ACC112 (cell line): ENCODE measurements at regions not wholly inside any gene's neighbourhood (a gene's known extent, or its start where the extent isn't known, plus 50 kb on each side); places are given as distances from the start of the nearest gene placed in this dataset.
"Not testable (repeated sequence)": the region's sequence is repeated elsewhere in the genome, so short reads cannot be mapped to it uniquely, and the experiment has no call there.

Source experiments
- H2AFZ ChIP-seq: fragments of 200-600 bp; sonication (generic); one replicate; pipeline ENCODE4 v1.6.0; 2017; ENCODE audit warnings: antibody characterized with exemption, low read length; ENCODE audit not compliant: unreplicated experiment
- H3K27ac ChIP-seq: fragments of 200-600 bp; sonication (generic); 2 replicates; pipeline ENCODE4 v1.5.1; 2014; ENCODE audit warnings: low read depth, mild to moderate bottlenecking, antibody characterized with exemption, low read length, moderate library complexity
- H3K27me3 ChIP-seq: fragments of 200-600 bp; sonication (generic); 2 replicates; pipeline ENCODE4 v1.6.1; 2014; ENCODE audit warnings: mild to moderate bottlenecking, antibody characterized with exemption, low read length, moderate library complexity, mixed read lengths; ENCODE audit not compliant: insufficient read depth
- H3K36me3 ChIP-seq: fragments of 200-600 bp; sonication (generic); 2 replicates; pipeline ENCODE4 v1.6.1; 2016; ENCODE audit warnings: mild to moderate bottlenecking, antibody characterized with exemption, low read length, moderate library complexity, mixed read lengths; ENCODE audit not compliant: insufficient read depth
- H3K4me1 ChIP-seq: fragments of 200-600 bp; sonication (generic); one replicate; pipeline ENCODE4 v1.6.1; 2016; ENCODE audit warnings: low read length, mixed read lengths; ENCODE audit not compliant: insufficient read depth, unreplicated experiment, control insufficient read depth
- H3K4me3 ChIP-seq: fragments of 200-600 bp; sonication (generic); 2 replicates; pipeline ENCODE4 v1.5.1; 2014; ENCODE audit warnings: mild to moderate bottlenecking, low read depth, low read length
- H3K79me2 ChIP-seq: fragments of 200-600 bp; sonication (generic); one replicate; pipeline ENCODE4 v1.6.0; 2016; ENCODE audit warnings: low read length; ENCODE audit not compliant: control insufficient read depth, unreplicated experiment, insufficient read depth

DNA sequence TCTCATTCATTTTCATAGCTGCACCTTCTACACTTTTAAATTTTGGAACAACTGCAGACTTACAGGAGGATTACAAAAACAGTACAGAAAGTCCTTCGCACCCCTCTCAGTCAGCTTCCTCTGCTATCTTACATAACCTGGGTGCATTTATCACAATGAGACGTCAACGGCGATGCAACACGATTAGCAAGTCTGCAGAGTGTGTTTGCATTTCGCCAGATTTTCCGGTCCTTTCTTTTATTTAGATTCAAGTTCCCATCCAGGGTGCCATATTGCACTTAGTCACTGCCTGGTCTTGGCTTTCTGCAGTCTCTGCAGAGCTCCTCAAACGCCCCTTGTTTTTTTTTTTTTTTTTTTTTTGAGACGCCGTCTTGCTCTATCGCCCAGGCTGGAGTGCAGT, 85.9 kb downstream of the ASMT start:
- Histone ChIP-seq H3K27ac (no peak overlapping the region), H3K36me3 (no peaks in the 10 kb centered on the region), H2AFZ (no peak overlapping the region), H3K4me3 (no peak overlapping the region), H3K4me1 (no peaks in the 10 kb centered on the region), H3K79me2 (no peaks in the 10 kb centered on the region), H3K27me3 (no peaks in the 10 kb centered on the region)

DNA sequence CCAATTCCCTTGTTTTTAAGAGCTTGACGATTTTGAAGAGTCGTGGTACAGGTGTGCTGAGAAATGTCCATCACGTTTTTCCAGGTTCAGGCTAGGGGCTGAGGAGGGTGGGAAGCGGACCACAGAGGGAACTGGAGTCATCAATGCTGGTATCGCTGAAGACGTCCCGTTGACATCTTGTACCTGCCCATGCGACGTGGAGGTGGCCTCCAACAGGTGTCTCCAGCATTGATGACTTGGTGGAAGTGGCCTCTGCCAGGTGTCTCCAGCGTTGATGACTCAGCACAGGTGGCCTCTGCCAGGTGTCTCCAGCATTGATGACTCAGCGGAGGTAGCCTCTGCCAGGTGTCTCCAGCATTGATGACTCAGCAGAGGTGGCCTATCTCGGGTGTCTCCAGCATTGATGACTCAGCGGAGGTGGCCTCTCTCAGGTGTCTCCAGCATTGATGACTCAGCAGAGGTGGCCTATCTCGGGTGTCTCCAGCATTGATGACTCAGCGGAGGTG, 86.6 kb downstream of the ASMT start:
- not testable (repeated sequence) for H2AFZ ChIP-seq, H3K27me3 ChIP-seq, H3K4me1 ChIP-seq, H3K79me2 ChIP-seq, H3K4me3 ChIP-seq, H3K36me3 ChIP-seq, H3K27ac ChIP-seq

DNA sequence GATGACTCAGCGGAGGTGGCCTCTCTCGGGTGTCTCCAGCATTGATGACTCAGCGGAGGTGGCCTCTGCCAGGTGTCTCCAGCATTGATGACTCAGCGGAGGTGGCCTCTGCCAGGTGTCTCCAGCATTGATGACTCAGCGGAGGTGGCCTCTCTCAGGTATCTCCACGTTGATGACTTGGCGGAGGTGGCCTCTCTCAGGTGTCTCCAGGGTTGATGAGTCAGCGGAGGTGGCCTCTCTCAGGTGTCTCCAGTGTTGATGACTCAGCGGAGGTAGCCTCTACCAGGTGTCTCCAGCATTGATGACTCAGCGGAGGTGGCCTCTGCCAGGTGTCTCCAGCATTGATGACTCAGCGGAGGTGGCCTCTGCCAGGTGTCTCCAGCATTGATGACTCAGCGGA, 87.3 kb downstream of the ASMT start:
- not testable (repeated sequence) for H3K27me3 ChIP-seq, H2AFZ ChIP-seq, H3K27ac ChIP-seq, H3K4me3 ChIP-seq, H3K79me2 ChIP-seq, H3K4me1 ChIP-seq, H3K36me3 ChIP-seq

DNA sequence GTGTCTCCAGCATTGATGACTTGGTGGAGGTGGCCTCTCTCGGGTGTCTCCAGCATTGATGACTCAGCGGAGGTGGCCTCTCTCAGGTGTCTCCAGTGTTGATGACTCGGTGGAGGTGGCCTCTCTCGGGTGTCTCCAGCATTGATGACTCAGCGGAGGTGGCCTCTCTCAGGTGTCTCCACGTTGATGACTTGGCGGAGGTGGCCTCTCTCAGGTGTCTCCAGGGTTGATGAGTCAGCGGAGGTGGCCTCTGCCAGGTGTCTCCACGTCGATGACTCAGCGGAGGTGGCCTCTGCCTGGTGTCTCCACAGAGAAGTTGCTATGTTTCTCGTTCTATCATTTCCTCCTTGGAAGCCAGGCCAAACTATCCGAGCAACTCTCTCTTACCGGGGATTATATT, 87.7 kb downstream of the ASMT start:
- not testable (repeated sequence) for H2AFZ ChIP-seq, H3K4me3 ChIP-seq, H3K27me3 ChIP-seq, H3K79me2 ChIP-seq, H3K36me3 ChIP-seq, H3K4me1 ChIP-seq, H3K27ac ChIP-seq

DNA sequence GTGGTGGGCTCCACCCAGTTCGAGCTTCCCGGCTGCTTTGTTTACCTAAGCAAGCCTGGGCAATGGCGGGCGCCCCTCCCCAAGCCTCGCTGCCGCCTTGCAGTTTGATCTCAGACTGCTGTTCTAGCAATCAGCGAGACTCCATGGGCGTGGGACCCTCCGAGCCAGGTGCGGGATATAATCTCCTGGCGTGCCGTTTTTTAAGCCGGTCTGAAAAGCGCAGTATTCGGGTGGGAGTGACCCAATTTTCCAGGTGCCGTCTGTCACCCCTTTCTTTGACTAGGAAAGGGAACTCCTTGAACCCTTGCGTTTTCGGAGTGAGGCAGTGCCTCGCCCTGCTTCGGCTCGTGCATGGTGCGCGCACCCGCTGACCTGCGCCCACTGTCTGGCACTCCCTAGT, 94.4 kb downstream of the ASMT start:
- not testable (repeated sequence) for H3K79me2 ChIP-seq, H3K36me3 ChIP-seq, H3K27ac ChIP-seq, H3K27me3 ChIP-seq, H3K4me1 ChIP-seq, H3K4me3 ChIP-seq, H2AFZ ChIP-seq

DNA sequence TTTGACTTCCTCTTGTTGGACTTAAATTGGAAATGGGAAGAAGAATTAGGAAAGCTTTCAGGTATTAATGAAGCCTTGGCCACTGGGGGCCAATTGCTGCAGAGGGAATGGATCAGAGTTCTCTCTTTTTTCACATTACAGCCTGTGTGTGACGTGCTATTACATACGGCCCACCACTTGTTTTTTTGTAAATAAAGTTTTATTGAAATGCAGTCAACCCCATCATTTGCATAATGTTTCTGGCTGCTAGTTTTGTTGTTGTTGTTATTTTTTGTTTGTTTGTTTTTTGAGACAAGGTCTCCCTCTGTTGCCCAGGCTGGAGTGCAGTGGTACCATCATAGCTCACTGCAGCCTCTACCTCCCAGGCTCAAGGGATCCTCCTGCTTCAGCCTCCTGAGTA, 98.4 kb downstream of the ASMT start:
- Histone ChIP-seq H3K27me3 (peaks cover 9% of the 10 kb centered on the region; the same call in 1 of the 2 replicates), H3K36me3 (no peaks in the 10 kb centered on the region), H2AFZ (no peak overlapping the region), H3K79me2 (no peaks in the 10 kb centered on the region), H3K27ac (no peak overlapping the region), H3K4me3 (no peak overlapping the region), H3K4me1 (no peaks in the 10 kb centered on the region)

DNA sequence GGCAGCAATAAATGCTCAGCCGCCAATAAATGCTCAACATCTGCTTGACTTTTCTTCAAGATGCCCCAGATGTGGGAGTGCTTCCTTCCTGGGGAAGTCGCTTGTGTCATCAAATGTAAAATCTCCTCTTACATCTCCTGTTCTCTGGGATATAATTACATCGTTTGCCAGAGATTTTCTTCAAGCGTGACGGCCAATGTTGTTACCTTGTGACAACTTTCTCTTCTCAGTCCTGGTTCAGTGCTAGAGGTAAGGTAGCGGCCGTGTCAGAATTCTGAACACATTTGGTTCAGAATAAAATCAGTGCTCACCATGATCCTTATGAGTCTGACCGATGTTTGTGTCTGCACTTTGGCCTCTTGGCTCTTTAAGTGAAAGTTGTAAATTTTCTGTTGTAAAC, 102.5 kb downstream of the ASMT start:
- Histone ChIP-seq H2AFZ (no peak overlapping the region), H3K36me3 (no peaks in the 10 kb centered on the region), H3K79me2 (no peaks in the 10 kb centered on the region), H3K4me3 (no peak overlapping the region), H3K27ac (no peak overlapping the region), H3K4me1 (no peaks in the 10 kb centered on the region), H3K27me3 (peaks cover 9% of the 10 kb centered on the region; the same call in 1 of the 2 replicates)

DNA sequence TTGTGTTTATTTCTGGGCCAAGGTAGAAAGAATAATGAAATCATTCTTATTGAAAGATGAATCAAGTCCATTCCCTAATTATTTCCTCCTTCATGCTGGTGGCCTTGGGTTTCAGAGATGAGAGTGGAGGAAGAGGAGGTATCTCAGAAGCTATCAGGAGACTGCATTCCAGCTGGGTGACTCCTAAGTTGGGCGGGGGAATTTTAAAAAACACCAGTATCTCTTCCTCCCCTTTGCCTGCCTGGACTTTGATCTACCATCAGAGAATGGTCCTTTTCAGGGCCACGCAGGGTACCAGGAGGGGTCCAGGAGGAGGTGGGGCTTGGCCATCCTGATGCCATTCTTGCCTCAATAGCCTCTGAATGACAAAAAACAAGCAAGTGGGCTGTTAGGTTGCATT, 104.4 kb downstream of the ASMT start:
- no peak overlapping the region for H3K4me3 ChIP-seq
- no peaks in the 10 kb centered on the region for H3K36me3 ChIP-seq
- H3K27ac ChIP-seq: no peak overlapping the region
- no peaks in the 10 kb centered on the region for H3K4me1 ChIP-seq
- H3K79me2 ChIP-seq: no peaks in the 10 kb centered on the region
- H3K27me3 ChIP-seq: peaks cover 9% of the 10 kb centered on the region; the same call in 1 of the 2 replicates
- H2AFZ ChIP-seq: no peak overlapping the region

DNA sequence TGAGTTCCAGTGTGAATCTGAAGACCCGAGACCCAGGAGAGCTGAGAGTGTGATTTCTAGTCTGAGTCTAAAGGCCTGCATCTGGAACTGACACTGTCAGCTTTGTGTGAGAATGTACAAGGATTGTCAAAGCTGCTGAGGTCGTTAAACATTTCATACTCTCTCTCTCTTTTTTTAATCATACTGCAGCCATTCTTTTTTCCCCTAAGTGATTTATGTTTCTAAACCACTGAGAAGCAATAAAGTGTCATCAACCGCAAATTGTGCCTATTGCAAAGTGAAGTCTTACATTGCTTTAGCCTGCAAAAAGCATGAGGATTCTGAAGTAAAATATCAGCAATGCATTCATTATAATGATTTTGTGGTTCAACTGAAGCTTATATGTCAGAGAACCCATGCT, 106.0 kb downstream of the ASMT start:
- no peak overlapping the region for H3K4me3 ChIP-seq
- H2AFZ ChIP-seq: no peak overlapping the region
- H3K27me3 ChIP-seq: peaks cover 9% of the 10 kb centered on the region; the same call in 1 of the 2 replicates
- H3K36me3 ChIP-seq: no peaks in the 10 kb centered on the region
- H3K27ac ChIP-seq: no peak overlapping the region
- H3K4me1 ChIP-seq: no peaks in the 10 kb centered on the region
- no peaks in the 10 kb centered on the region for H3K79me2 ChIP-seq

DNA sequence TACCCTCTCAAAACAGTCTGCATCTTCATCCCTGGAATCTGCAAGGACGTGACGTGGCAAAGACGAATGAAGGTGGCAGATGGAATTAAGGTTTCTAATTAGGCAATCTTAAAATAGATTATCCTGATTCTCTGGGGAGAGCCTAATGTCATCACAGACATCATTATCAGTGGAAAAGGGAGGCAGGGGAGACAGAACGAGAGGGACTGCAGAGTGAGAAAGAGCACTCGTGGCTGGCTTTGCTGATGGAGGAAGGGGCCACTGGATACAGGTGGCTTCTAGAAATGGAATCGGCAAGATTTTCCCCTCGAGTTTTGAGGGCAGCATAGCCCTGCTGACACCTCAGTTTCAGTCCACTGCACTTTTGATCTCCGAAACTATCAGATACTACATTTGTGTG, 110.6 kb downstream of the ASMT start:
- no peaks in the 10 kb centered on the region for H3K27me3 ChIP-seq
- no peaks in the 10 kb centered on the region for H3K36me3 ChIP-seq
- H3K4me3 ChIP-seq: no peak overlapping the region
- H3K4me1 ChIP-seq: no peaks in the 10 kb centered on the region
- no peak overlapping the region for H2AFZ ChIP-seq
- H3K79me2 ChIP-seq: no peaks in the 10 kb centered on the region
- no peak overlapping the region for H3K27ac ChIP-seq

DNA sequence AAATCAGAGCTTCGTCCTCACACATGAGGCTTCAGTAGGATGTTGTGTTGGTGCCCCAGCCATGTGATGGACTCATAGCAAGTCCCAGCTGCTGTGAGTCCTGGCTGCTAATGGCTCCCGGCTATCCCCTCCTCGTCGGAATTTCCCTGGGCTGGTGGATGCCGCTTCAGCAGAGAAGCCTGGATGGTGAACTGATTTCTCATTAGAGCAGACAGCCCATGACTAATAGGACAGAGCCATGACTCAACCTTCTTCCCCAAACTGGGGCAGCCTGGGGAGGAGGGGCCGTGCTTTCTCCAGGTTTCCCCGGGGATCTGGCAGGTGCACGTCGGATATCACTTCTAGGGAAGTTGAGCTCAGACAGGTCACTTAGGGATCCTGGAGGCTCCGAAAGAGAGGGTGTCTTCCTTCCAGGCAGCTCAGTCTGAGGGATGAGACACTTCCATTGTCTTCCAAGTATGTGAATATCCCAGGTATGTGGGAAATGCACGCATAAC, 112.7 kb downstream of the ASMT start:
- H3K4me1 ChIP-seq: no peaks in the 10 kb centered on the region
- H3K36me3 ChIP-seq: no peaks in the 10 kb centered on the region
- no peak overlapping the region for H3K4me3 ChIP-seq
- H3K27me3 ChIP-seq: no peaks in the 10 kb centered on the region
- H2AFZ ChIP-seq: no peak overlapping the region
- H3K27ac ChIP-seq: no peak overlapping the region
- no peaks in the 10 kb centered on the region for H3K79me2 ChIP-seq
